ENCODE measurements at regions not wholly inside any gene's neighbourhood (a gene's known extent, or its start where the extent isn't known, plus 50 kb on each side); places are given as distances from the start of the nearest gene placed in this dataset.
"Not testable (repeated sequence)": the region's sequence is repeated elsewhere in the genome, so short reads cannot be mapped to it uniquely, and the experiment has no call there.

- TF ChIP-seq, protein P1, sequence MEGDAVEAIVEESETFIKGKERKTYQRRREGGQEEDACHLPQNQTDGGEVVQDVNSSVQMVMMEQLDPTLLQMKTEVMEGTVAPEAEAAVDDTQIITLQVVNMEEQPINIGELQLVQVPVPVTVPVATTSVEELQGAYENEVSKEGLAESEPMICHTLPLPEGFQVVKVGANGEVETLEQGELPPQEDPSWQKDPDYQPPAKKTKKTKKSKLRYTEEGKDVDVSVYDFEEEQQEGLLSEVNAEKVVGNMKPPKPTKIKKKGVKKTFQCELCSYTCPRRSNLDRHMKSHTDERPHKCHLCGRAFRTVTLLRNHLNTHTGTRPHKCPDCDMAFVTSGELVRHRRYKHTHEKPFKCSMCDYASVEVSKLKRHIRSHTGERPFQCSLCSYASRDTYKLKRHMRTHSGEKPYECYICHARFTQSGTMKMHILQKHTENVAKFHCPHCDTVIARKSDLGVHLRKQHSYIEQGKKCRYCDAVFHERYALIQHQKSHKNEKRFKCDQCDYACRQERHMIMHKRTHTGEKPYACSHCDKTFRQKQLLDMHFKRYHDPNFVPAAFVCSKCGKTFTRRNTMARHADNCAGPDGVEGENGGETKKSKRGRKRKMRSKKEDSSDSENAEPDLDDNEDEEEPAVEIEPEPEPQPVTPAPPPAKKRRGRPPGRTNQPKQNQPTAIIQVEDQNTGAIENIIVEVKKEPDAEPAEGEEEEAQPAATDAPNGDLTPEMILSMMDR (IDR thresholded peaks at IDR 0.05; ENCODE audit: control insufficient read depth, extremely low read depth, insufficient read depth) = no peak
- H3K4me3 ChIP-seq (ENCODE audit: low read depth, low read length) = no peak overlapping the region
- no peak for DNase-seq (ENCODE audit: low read depth)
Measured at GRCh38 chr11:27228232-27228905, 134.6 kb downstream of the CCDC34 start.

GRCh38 chr11:27227736-27228135 is 135.3 kb downstream of the CCDC34 start:
- TF ChIP-seq, protein P1 (IDR thresholded peaks at IDR 0.05; ENCODE audit: control insufficient read depth, extremely low read depth, insufficient read depth) = no peak
- no peak overlapping the region for H3K4me3 ChIP-seq (ENCODE audit: low read depth, low read length)
- no peak for DNase-seq (ENCODE audit: low read depth)

- DNase-seq (ENCODE audit: low read depth) = not testable (repeated sequence)
Measured at GRCh38 chr11:27219487-27220039, 143.5 kb downstream of the CCDC34 start.

DNA sequence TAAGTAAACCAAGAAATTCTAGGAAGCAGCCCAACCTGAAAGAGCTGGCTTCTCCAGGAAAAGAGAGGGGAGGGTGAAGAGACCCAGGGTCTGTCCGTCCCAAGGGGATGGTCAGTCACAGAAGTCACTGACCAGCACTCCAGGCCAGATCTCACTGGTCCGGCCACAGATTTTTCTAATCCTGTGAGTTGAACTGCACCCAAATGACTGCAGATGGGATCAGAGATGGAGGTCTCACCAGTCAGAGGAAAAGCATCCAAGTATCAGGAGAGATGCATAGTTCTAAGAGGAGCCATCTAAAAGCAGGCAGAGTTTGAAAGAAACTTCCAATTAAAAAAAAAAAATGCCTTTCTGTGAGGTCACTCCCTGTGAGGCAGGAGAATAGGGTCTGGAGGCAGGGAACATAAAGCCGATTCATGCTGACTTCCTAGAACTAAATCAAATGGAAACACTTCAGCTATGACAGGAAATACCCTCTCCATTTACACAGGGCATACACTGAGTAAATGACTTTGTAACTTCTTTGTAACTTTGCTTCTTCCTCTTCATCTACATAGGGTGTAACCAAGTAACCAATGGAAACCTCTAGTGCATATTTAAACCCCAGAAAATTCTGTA is 144.5 kb downstream of the CCDC34 start:
- TF ChIP-seq, protein P1 (IDR thresholded peaks at IDR 0.05; ENCODE audit: control insufficient read depth, extremely low read depth, insufficient read depth) = no peak
- no peak for DNase-seq (ENCODE audit: low read depth)
- H3K4me3 ChIP-seq (ENCODE audit: low read depth, low read length) = no peak overlapping the region

More at GRCh38 chr11:27219487-27220039, 143.5 kb downstream of the CCDC34 start:
- not testable (repeated sequence) for H3K4me3 ChIP-seq (ENCODE audit: low read depth, low read length)

DNA sequence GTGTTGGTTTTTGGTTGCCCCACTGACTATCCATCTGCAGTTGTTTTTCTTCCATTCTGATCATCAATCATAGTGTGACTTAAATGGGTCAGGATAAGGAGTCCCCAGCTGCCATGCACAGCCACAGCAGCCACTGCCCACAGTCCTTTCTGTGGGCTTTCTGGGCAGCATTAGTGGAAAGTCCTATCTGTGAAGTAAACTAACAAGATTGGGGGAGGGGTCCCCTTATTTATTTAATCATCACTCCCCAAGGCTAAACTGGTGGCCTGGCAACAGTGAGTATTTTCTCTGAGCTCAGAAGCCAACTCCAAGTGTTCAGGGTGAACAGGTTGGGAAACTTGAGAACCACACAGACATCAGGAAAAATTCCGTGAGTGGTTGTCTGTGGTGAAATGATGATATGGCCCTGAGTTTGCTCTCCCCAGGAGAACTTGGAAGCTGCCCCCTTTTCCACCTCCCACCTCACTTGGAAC is 145.0 kb downstream of the CCDC34 start:
- TF ChIP-seq, protein P1 (IDR thresholded peaks at IDR 0.05; ENCODE audit: control insufficient read depth, extremely low read depth, insufficient read depth) = no peak

GRCh38 chr11:27217496-27217895 is 145.5 kb downstream of the CCDC34 start:
- DNase-seq (ENCODE audit: low read depth) = no peak
- H3K4me3 ChIP-seq (ENCODE audit: low read depth, low read length) = no peak overlapping the region
- TF ChIP-seq, protein P1 (IDR thresholded peaks at IDR 0.05; ENCODE audit: control insufficient read depth, extremely low read depth, insufficient read depth) = no peak

More for the DNA sequence above, 145.0 kb downstream of the CCDC34 start:
- H3K4me3 ChIP-seq (ENCODE audit: low read depth, low read length) = no peak overlapping the region
- DNase-seq (ENCODE audit: low read depth) = no peak

DNA sequence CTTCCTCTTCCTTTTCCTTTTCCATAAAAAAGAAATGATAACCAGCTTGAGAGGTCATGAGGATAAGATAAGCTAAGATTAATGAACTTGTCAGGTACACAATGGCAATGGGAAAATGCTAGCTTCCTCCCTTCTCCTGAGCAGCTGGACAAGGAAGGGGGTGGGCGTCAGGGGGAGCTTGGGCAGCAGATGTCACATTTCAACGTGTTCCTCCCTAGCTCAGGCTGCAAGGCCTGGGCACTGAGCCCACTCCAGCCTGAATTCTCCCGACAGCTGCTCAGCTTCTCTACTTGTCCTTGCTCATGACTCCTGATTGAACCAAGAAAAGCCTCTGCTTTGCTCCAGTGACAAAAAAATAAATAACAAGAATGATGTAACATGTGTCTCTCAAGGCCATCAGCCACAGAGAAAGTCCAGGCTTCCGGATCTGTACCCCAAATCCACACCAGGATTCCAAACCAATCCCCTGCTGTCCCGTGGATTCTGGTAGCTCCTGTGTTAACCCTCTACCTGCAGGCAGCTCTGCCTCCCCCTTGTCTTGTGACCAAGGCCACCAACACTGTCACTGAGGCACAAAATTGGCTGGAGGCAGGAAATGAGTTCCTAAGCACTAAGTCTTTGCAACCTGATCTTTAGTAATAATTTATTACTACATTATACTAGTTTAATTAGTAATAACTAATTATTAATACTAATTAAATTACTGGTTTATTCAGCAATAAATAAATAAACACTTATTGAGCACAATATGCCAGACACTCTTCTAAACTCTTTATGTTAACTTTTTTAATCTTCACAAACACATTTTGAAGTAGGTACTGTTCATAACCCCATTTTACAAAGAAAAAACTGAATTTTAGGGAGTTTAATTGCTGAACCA is 146.5 kb downstream of the CCDC34 start:
- no peak for DNase-seq (ENCODE audit: low read depth)
- H3K4me3 ChIP-seq (ENCODE audit: low read depth, low read length) = no peak overlapping the region
- TF ChIP-seq, protein P1 (IDR thresholded peaks at IDR 0.05; ENCODE audit: control insufficient read depth, extremely low read depth, insufficient read depth) = no peak
